GM23338 (cell line): ENCODE measurements at regions not wholly inside any gene's neighbourhood (a gene's known extent, or its start where the extent isn't known, plus 50 kb on each side); places are given as distances from the start of the nearest gene placed in this dataset.

Source experiments
- ATAC-seq: fragments of 200-7000 bp; cut with Tn5 transposase; 3 replicates; pipeline ENCODE4 v1.9.1; 2020
- DNase-seq: peaks from one replicate; pipeline ENCODE4 v3.0.0-alpha.2; 2015; ENCODE audit warnings: low spot score
- H2AFZ ChIP-seq: fragments of 200-600 bp; sonication (generic); 2 replicates; pipeline ENCODE4 v1.8.0; 2016; ENCODE audit warnings: antibody characterized with exemption, mild to moderate bottlenecking, moderate library complexity
- H3F3A ChIP-seq: fragments of 200-600 bp; sonication (generic); replicated peaks from 2 replicates; pipeline ENCODE4 v1.8.0; 2017; ENCODE audit warnings: antibody characterized with exemption, mixed run types, low read depth
- H3K27ac ChIP-seq: fragments of 200-600 bp; sonication (generic); 2 replicates; pipeline ENCODE4 v1.6.1; 2016; ENCODE audit warnings: low read depth
- H3K27me3 ChIP-seq: fragments of 200-600 bp; sonication (generic); 2 replicates; pipeline ENCODE4 v1.8.0; 2016; ENCODE audit warnings: mild to moderate bottlenecking, mixed run types, moderate library complexity; ENCODE audit not compliant: insufficient read depth
- H3K36me3 ChIP-seq: fragments of 200-600 bp; sonication (generic); 2 replicates; pipeline ENCODE4 v1.8.0; 2016; ENCODE audit warnings: mild to moderate bottlenecking; ENCODE audit not compliant: insufficient read depth
- H3K4me1 ChIP-seq: fragments of 200-600 bp; sonication (generic); 2 replicates; pipeline ENCODE4 v1.8.0; 2016; ENCODE audit warnings: mild to moderate bottlenecking, moderate library complexity; ENCODE audit not compliant: insufficient read depth
- H3K4me2 ChIP-seq: fragments of 200-600 bp; sonication (generic); 2 replicates; pipeline ENCODE4 v1.7.1; 2017; ENCODE audit warnings: mixed run types
- H3K4me3 ChIP-seq: fragments of 200-600 bp; sonication (generic); 2 replicates; pipeline ENCODE4 v1.6.1; 2016; ENCODE audit warnings: mixed run types
- H3K79me2 ChIP-seq: fragments of 200-600 bp; sonication (generic); replicated peaks from 2 replicates; pipeline ENCODE4 v1.8.0; 2017; ENCODE audit warnings: mild to moderate bottlenecking; ENCODE audit not compliant: insufficient read depth
- H3K9me2 ChIP-seq: fragments of 200-600 bp; sonication (generic); 2 replicates; pipeline ENCODE4 v1.8.0; 2017; ENCODE audit not compliant: insufficient read depth
- H4K20me1 ChIP-seq: fragments of 200-600 bp; sonication (generic); replicated peaks from 2 replicates; pipeline ENCODE4 v1.8.0; 2017; ENCODE audit warnings: mild to moderate bottlenecking; ENCODE audit not compliant: insufficient read depth
- H3K27ac Mint-ChIP-seq: 2 replicates; pipeline ENCODE4 v1.8.0; 2020; ENCODE audit warnings: inconsistent platforms, mild to moderate bottlenecking, moderate library complexity, mixed read lengths
- H3K27me3 Mint-ChIP-seq: 3 replicates; pipeline ENCODE4 v1.8.0; 2022; ENCODE audit warnings: low read depth, mild to moderate bottlenecking, moderate library complexity, mixed read lengths, inconsistent platforms; ENCODE audit not compliant: insufficient read depth, poor library complexity
- H3K36me3 Mint-ChIP-seq: 3 replicates; pipeline ENCODE4 v1.8.0; 2021; ENCODE audit warnings: low read depth, mild to moderate bottlenecking, inconsistent platforms, moderate library complexity, mixed read lengths
- H3K4me1 Mint-ChIP-seq: 3 replicates; pipeline ENCODE4 v1.8.0; 2020; ENCODE audit warnings: mild to moderate bottlenecking, inconsistent platforms, mixed read lengths
- H3K4me3 Mint-ChIP-seq: 3 replicates; pipeline ENCODE4 v1.8.0; 2021; ENCODE audit warnings: moderate library complexity, mild to moderate bottlenecking, inconsistent platforms, mixed read lengths
- H3K9me3 Mint-ChIP-seq: 3 replicates; pipeline ENCODE4 v1.8.0; 2020; ENCODE audit warnings: moderate library complexity, mild to moderate bottlenecking, inconsistent platforms, mixed read lengths
- CREB1 ChIP-seq: fragments of 250-450 bp; sonication (Bioruptor Pico); IDR thresholded peaks from 2 replicates; pipeline ENCODE4 v1.5.0; 2020; ENCODE audit warnings: low read depth, mild to moderate bottlenecking, moderate library complexity
- CTCF ChIP-seq, 2 experiments: fragments of 200-600 bp in 1 of 2; sonication (generic) in 1 of 2; conservative IDR thresholded peaks; 2 replicates each; pipeline versions ENCODE4 v1.5.1 to v1.6.1; 2016 to 2017; ENCODE audit warnings: antibody characterized with exemption in 2 of 2, low read depth in 2 of 2, mild to moderate bottlenecking in 2 of 2, moderate library complexity in 1 of 2
- ETS1 ChIP-seq: IDR thresholded peaks from 2 replicates; pipeline ENCODE4 v1.6.1; 2016; ENCODE audit warnings: antibody characterized with exemption
- EZH2phosphoT487 ChIP-seq: fragments of 200-600 bp; sonication (generic); IDR thresholded peaks from one replicate; pipeline ENCODE4 v1.8.1; 2018; ENCODE audit warnings: antibody characterized with exemption; ENCODE audit not compliant: unreplicated experiment
- JUNB ChIP-seq: IDR thresholded peaks from one replicate; pipeline ENCODE4 v1.6.1; 2016; ENCODE audit warnings: antibody characterized with exemption; ENCODE audit not compliant: unreplicated experiment
- POLR2AphosphoS5 ChIP-seq: IDR thresholded peaks from 2 replicates; pipeline ENCODE4 v1.6.1; 2016; ENCODE audit warnings: antibody characterized with exemption, low read depth
- REST ChIP-seq: IDR thresholded peaks from one replicate; pipeline ENCODE4 v1.6.1; 2018; ENCODE audit warnings: antibody characterized with exemption; ENCODE audit not compliant: unreplicated experiment
- ZNF462 ChIP-seq: fragments of 250-450 bp; sonication (Bioruptor Pico); IDR thresholded peaks from 2 replicates; pipeline ENCODE4 v1.5.0; 2020; ENCODE audit warnings: mild to moderate bottlenecking, moderate library complexity

GRCh38 chr22:44640618-44641155, 61.3 kb upstream of the PRR5 start:
- Histone ChIP-seq H3K4me3 (no peak overlapping the region), H3K4me2 (no peak overlapping the region), H3K79me2 (no peaks in the 10 kb centered on the region), H3K36me3 (no peaks in the 10 kb centered on the region), H4K20me1 (no peaks in the 10 kb centered on the region), H3F3A (no peaks in the 10 kb centered on the region), H2AFZ (no peak overlapping the region), H3K4me1 (no peaks in the 10 kb centered on the region), H3K27me3 (no peaks in the 10 kb centered on the region), H3K9me2 (no peaks in the 10 kb centered on the region), H3K27ac (no peak overlapping the region)
- DNase-seq (no peak), ATAC-seq (no peak)
- TF ChIP-seq ZNF462 (no peak), CTCF (conservative IDR thresholded peaks at IDR 0.05; ENCODE audit: low read depth in 2 of 2) (no peak), JUNB (no peak), ETS1 (no peak), POLR2AphosphoS5 (no peak), REST (no peak), EZH2phosphoT487 (no peak), CREB1 (CRISPR knock-in tag) (no peak)
- H3K9me3 Mint-ChIP-seq: no peaks in the 10 kb centered on the region
- H3K4me3 Mint-ChIP-seq: no peak overlapping the region
- peaks cover 3% of the 10 kb centered on the region; the same call in 2 of the 3 replicates for H3K4me1 Mint-ChIP-seq
- no peak overlapping the region for H3K27ac Mint-ChIP-seq
- H3K36me3 Mint-ChIP-seq: no peaks in the 10 kb centered on the region
- H3K27me3 Mint-ChIP-seq: peaks cover 6% of the 10 kb centered on the region
